GM12875 (cell line): ENCODE measurements at regions not wholly inside any gene's neighbourhood (a gene's known extent, or its start where the extent isn't known, plus 50 kb on each side); places are given as distances from the start of the nearest gene placed in this dataset.

Source experiments
- H3K4me3 ChIP-seq: one replicate; pipeline ENCODE4 v1.5.1; 2011; ENCODE audit warnings: low read depth, low read length, control low read depth
- CTCF ChIP-seq: IDR thresholded peaks from 2 replicates; pipeline ENCODE4 v1.5.1; 2011; ENCODE audit warnings: low read depth, mild to moderate bottlenecking, control low read depth, inconsistent platforms, low read length, moderate library complexity, borderline replicate concordance; ENCODE audit not compliant: insufficient read depth

- H3K4me3 ChIP-seq, result no peak overlapping the region
- TF ChIP-seq CTCF, result no peak
Observed at GRCh38 chr3:168384990-168385389, 289.3 kb upstream of the GOLIM4 start.

GRCh38 chr3:168383573-168383972, 287.8 kb upstream of the GOLIM4 start:
- TF ChIP-seq CTCF, result no peak
- no peak overlapping the region for H3K4me3 ChIP-seq

GRCh38 chr3:168371846-168372245, 276.1 kb upstream of the GOLIM4 start:
- no peak for TF ChIP-seq CTCF

GRCh38 chr3:168364967-168365366, 269.2 kb upstream of the GOLIM4 start:
- H3K4me3 ChIP-seq, result no peak overlapping the region
- no peak for TF ChIP-seq CTCF

More at GRCh38 chr3:168371846-168372245, 276.1 kb upstream of the GOLIM4 start:
- no peak overlapping the region for H3K4me3 ChIP-seq

- TF ChIP-seq CTCF, result no peak
- no peak overlapping the region for H3K4me3 ChIP-seq
Observed at GRCh38 chr3:168362661-168363247, 267.0 kb upstream of the GOLIM4 start.

GRCh38 chr3:168362156-168362555, 266.4 kb upstream of the GOLIM4 start:
- H3K4me3 ChIP-seq, result no peak overlapping the region
- no peak for TF ChIP-seq CTCF

GRCh38 chr3:168360993-168361392, 265.3 kb upstream of the GOLIM4 start:
- no peak overlapping the region for H3K4me3 ChIP-seq
- no peak for TF ChIP-seq CTCF
